Adrenal gland (tissue), 9 donors: ENCODE measurements at regions not wholly inside any gene's neighbourhood (a gene's known extent, or its start where the extent isn't known, plus 50 kb on each side); places are given as distances from the start of the nearest gene placed in this dataset.
A peak's percentile ranks its signal among the peaks of the same experiment; 100 is the strongest.

Experiments
- DNase-seq, 7 donors: peaks; one replicate each; pipeline ENCODE4 v3.0.0-alpha.2; 2019 to 2020
- H3K27ac ChIP-seq, 5 donors: fragments of 200-600 bp; sonication (generic) in 4 of 5; 1 replicate in 3 of 5; 2 replicates in 2 of 5; pipeline versions ENCODE4 v1.5.1 to v1.8.0; 2016 to 2020; ENCODE audit warnings: mild to moderate bottlenecking in 1 of 5
- H3K27me3 ChIP-seq: fragments of 200-600 bp; 2 replicates; pipeline ENCODE4 v1.8.0; 2021
- H3K36me3 ChIP-seq, 2 donors: fragments of 200-600 bp; replicated peaks in 1 of 2; 1 replicate in 1 of 2; 2 replicates in 1 of 2; pipeline versions ENCODE4 v1.5.1 to v1.8.0; 2018 to 2022
- H3K4me1 ChIP-seq, 2 donors: fragments of 200-600 bp; replicated peaks in 1 of 2; 1 replicate in 1 of 2; 2 replicates in 1 of 2; pipeline versions ENCODE4 v1.5.1 to v1.8.0; 2018 to 2021
- H3K4me3 ChIP-seq, 4 donors: fragments of 200-600 bp; sonication (generic) in 3 of 4; one replicate each; pipeline ENCODE4 v1.5.1; 2016 to 2018
- H3K9me3 ChIP-seq, 3 donors: fragments of 200-600 bp; sonication (generic) in 1 of 3; replicated peaks in 1 of 3; 1 replicate in 2 of 3; 2 replicates in 1 of 3; pipeline versions ENCODE4 v1.5.1 to v1.8.0; 2016 to 2021
- POLR2A ChIP-seq, 2 donors: fragments of 450-650 bp; IDR thresholded peaks; one replicate each; pipeline ENCODE4 v1.6.1; 2017; ENCODE audit warnings: antibody characterized with exemption in 2 of 2, mild to moderate bottlenecking in 2 of 2, moderate library complexity in 1 of 2
- WGBS, 4 donors: extraction: QIAGEN DNeasy Blood & Tissue Kit in 2 of 4; methylation state at CpG; one replicate each; pipeline versions ENCODE4 v1.1.5 to v1.1.7; 2013 to 2017; 5-methylcytosine and 5-hydroxymethylcytosine counted together
- intact Hi-C, 2 donors: fragments of 100-400 bp; cut with DNase I; formaldehyde crosslinking; loops; one replicate each; pipeline versions ENCODE4 v1.14.1 to v1.15.0; 2022 to 2023
- TF ChIP-seq, protein P1 (sequence below), 6 experiments: fragments of 450-650 bp in 4 of 6; fragments of 200-600 bp in 2 of 6; sonication (generic) in 1 of 6; IDR thresholded peaks; 1 replicate in 5 of 6; 2 replicates in 1 of 6; pipeline versions ENCODE4 v1.5.1 to v1.8.0; 2016 to 2021; ENCODE audit warnings: antibody characterized with exemption in 6 of 6, mild to moderate bottlenecking in 2 of 6, moderate library complexity in 1 of 6
- donor health status: healthy with polysubstance abuse.
- donor health status: Bipolar disorder and iron deficiency.
- donor health status: DM: yes; HTN: yes; CAD: no.
- donor health status: DM: no; HTN: no; CAD: no.
- donor health status: DM: no; HTN: no; CAD: no.

DNA sequence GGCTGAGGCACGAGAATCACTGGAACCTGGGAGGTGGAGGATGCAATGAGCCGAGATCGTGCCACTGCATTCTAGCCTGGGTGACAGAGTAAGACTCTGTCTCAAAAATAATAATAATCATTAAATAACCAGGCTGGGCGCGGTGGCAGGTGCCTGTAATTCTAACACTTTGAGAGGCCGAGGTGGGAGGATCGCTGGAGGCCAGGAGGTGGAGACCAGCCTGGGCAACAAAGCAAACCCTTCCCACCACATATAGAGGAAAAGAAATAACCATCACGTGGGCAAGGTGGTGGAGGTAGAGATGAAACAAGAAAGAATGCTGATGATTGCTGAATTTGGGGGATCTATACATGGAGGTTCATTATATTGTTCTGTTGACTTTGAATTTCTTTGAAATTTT is 63.4 kb upstream of the PIM1 start:
- no peak overlapping the region for H3K27ac ChIP-seq
- H3K9me3 ChIP-seq = no peaks in the 10 kb centered on the region
- no peak overlapping the region for H3K4me3 ChIP-seq
- 88 to 95% (median 91%) methylated on average over 8 of the region's 8 CpGs for WGBS, 4 donors
- no peaks in the 10 kb centered on the region for H3K27me3 ChIP-seq
- intact Hi-C loops = no loop called here
- H3K4me1 ChIP-seq = peaks cover 13 to 36% of the 10 kb centered on the region in 2 donors
- no peaks in the 10 kb centered on the region for H3K36me3 ChIP-seq
- TF ChIP-seq, protein P1, sequence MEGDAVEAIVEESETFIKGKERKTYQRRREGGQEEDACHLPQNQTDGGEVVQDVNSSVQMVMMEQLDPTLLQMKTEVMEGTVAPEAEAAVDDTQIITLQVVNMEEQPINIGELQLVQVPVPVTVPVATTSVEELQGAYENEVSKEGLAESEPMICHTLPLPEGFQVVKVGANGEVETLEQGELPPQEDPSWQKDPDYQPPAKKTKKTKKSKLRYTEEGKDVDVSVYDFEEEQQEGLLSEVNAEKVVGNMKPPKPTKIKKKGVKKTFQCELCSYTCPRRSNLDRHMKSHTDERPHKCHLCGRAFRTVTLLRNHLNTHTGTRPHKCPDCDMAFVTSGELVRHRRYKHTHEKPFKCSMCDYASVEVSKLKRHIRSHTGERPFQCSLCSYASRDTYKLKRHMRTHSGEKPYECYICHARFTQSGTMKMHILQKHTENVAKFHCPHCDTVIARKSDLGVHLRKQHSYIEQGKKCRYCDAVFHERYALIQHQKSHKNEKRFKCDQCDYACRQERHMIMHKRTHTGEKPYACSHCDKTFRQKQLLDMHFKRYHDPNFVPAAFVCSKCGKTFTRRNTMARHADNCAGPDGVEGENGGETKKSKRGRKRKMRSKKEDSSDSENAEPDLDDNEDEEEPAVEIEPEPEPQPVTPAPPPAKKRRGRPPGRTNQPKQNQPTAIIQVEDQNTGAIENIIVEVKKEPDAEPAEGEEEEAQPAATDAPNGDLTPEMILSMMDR (IDR thresholded peaks at IDR 0.05) = no peak
- no peak for TF ChIP-seq POLR2A (IDR thresholded peaks at IDR 0.05)
- DNase-seq = no peak

DNA sequence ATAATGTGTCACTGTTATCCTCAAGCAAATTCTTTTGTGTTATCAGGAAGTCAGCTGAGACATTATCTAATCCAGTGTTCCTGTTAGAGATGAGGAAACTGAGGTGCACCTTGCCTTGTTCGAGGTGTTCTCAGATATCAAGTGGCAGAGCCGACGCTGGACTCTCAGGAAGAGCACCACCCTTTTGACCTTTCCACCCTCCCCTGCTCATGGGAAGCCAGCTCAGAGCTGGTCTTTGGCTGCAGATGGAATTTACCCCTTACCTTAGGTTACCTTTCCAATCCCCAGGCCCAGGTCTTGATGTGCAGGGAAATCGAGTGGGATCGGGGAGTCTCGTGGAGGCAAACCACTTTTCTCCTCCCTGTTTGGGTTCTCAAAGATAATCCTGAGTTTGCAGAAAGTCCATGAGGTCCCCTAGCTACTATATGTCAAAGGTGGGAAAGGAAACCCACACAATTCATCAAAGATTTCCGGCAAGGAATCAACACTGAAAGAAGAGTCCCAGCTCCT is 62.9 kb upstream of the PIM1 start:
- H3K9me3 ChIP-seq = no peaks in the 10 kb centered on the region
- no peak overlapping the region for H3K27ac ChIP-seq
- 72 to 83% (median 78%) methylated on average over 7 of the region's 7 CpGs for WGBS, 4 donors
- DNase-seq = no peak
- H3K4me1 ChIP-seq = peaks cover 13 to 31% of the 10 kb centered on the region in 2 donors
- intact Hi-C loops = no loop called here
- no peak overlapping the region for H3K4me3 ChIP-seq
- no peak for TF ChIP-seq POLR2A (IDR thresholded peaks at IDR 0.05)
- TF ChIP-seq, protein P1 (IDR thresholded peaks at IDR 0.05) = no peak
- H3K36me3 ChIP-seq = no peaks in the 10 kb centered on the region
- no peaks in the 10 kb centered on the region for H3K27me3 ChIP-seq

DNA sequence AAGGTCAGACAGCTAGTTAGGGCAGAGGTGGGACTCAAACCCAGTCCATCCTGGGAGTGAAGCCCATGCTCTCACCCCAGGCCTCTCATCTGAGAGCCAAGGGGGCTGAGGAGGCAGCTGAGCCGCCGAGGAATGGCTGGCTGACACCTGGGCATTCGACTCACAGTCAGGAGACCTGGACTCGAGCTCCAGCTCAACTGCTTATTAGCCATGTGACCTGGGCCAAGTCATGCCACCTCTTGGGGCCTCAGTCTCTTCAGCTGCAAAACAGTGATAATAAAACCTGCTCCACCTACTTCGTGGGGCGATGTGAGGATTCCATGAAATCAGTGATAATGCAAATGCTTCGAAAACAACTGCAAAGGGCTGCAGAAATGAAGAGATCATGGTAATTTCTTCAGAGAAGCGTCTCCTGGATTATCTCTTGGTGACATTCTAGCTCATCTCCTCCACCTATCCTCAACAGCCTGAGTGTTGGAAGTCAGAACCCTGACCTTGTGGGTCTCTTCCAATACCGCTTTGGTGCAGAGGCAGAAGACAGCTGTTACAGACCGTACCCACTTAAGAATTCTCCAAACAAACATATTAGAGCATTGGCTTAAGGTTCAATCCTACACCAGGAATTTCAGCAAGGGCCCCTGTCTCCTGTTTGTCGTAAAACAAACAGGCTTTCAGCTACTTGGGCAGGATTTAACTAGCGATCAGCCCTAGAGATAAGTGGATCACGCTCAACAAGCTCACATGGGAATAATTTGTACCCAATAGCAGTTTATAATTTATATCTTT is 60.0 kb upstream of the PIM1 start:
- intact Hi-C loops = no loop called here
- no peaks in the 10 kb centered on the region for H3K27me3 ChIP-seq
- peaks cover 0 to 7% of the 10 kb centered on the region in 2 donors for H3K4me1 ChIP-seq
- 82 to 88% (median 87%) methylated on average over 11 to 13 of the region's 13 CpGs for WGBS, 4 donors
- no peaks in the 10 kb centered on the region for H3K9me3 ChIP-seq
- no peak for DNase-seq
- no peak overlapping the region for H3K4me3 ChIP-seq
- no peak overlapping the region for H3K27ac ChIP-seq
- no peak for TF ChIP-seq POLR2A (IDR thresholded peaks at IDR 0.05)
- TF ChIP-seq, protein P1 (IDR thresholded peaks at IDR 0.05) = no peak
- no peaks in the 10 kb centered on the region for H3K36me3 ChIP-seq

DNA sequence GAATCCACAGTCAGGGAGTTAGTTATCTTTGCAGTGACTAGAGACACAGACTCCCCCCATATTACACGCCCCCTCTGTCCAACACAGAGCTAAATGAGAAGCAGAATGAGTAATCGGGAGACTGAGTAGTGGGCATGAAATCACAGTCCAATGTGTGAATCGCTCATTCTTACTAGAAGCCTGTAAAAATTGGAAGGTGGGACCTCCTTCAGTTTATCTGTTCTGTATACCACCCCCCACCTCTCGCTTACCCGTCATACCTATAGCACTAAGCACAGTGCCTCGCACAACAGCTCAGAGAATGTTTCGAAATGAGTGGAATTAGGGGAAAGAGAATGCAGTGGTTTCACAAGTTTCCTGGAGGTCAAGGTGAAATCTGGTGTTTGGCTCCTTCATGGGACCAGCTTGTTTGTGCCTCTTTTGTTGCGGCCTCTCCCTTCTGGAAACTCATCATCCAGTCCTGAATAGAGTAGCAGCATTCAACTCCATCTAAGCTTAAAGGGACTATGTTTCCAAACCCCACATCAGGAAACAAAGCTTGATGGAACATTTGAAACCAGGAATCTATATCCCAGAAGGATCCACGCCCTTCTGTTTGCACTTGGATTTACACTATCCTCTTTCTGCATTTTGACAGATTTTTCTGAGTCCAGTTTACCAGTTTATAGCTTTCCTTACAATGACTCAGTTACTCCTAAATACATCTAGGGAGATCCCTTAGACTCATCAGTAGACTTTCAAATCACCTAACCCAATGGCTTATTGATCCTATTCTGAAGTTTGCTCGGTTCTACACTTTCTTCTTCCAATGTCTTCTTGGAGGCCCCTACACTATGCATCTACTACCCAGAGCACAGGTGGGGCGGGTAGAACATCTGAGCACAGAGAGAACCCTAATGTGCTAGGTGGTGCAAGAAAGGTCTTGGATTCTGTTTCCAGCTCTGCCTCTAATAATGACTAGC is 59.2 kb upstream of the PIM1 start:
- 66 to 71% (median 69%) methylated on average over 11 of the region's 11 CpGs for WGBS, 4 donors
- Histone ChIP-seq H3K27ac (no peak overlapping the region), H3K4me1 (no peaks in the 10 kb centered on the region), H3K36me3 (no peaks in the 10 kb centered on the region), H3K9me3 (no peaks in the 10 kb centered on the region), H3K4me3 (no peak overlapping the region), H3K27me3 (no peaks in the 10 kb centered on the region)
- TF ChIP-seq POLR2A (IDR thresholded peaks at IDR 0.05) = no peak
- TF ChIP-seq, protein P1 (IDR thresholded peaks at IDR 0.05) = no peak
- peak in 1 of 7 donors; percentile 49 for DNase-seq
- intact Hi-C loops = no loop called here
